HCT116 (cell line): ENCODE measurements at regions not wholly inside any gene's neighbourhood (a gene's known extent, or its start where the extent isn't known, plus 50 kb on each side); places are given as distances from the start of the nearest gene placed in this dataset.

Source experiments
- ATAC-seq: fragments of 200-7000 bp; cut with Tn5 transposase; 2 replicates; pipeline ENCODE4 v1.9.1; 2020; ENCODE audit warnings: mild to moderate bottlenecking, moderate library complexity
- BruUV-seq: library from RNA; stranded (reverse); fragments of 400-500 nt; replicated peaks from 2 replicates; lab custom pipeline; 2021; lab: Mats Ljungman, UMichigan
- CTCF ChIA-PET: fragments of 300-600 bp; sonication (Branson Sonifier 250); formaldehyde crosslinking; loops from one replicate; lab custom pipeline; 2021; ENCODE audit warnings: antibody characterized with exemption; lab: Charles Lee
- POLR2A ChIA-PET: fragments of 300-600, 350-600 bp; sonication (Branson Sonifier 250); formaldehyde crosslinking; loops from one replicate; lab custom pipeline; 2021; ENCODE audit warnings: antibody characterized with exemption; lab: Charles Lee
- RAD21 ChIA-PET, 2 experiments: fragments of 300-600 bp; sonication (Branson Sonifier 250); formaldehyde crosslinking; loops; one replicate each; lab custom pipeline; 2023; ENCODE audit warnings: low total read pairs in 2 of 2; ENCODE audit not compliant: uncharacterized antibody in 2 of 2, unreplicated experiment in 2 of 2, low non-redundant PET in 1 of 2; lab: Charles Lee
- DNase-seq: peaks from one replicate; pipeline ENCODE4 v3.0.0-alpha.2; 2010; ENCODE audit warnings: low read depth, low spot score
- H2AFZ ChIP-seq: fragments of 200-600 bp; shearing (Covaris generic), sonication (generic); 2 replicates; pipeline ENCODE4 v1.6.1; 2017; ENCODE audit warnings: low read depth, mixed run types, mixed read lengths, antibody characterized with exemption, low read length; ENCODE audit not compliant: poor library complexity, severe bottlenecking
- H3K27ac ChIP-seq: 2 replicates; pipeline ENCODE4 v1.5.1; 2012; ENCODE audit warnings: low read depth, low read length
- H3K27me3 ChIP-seq: fragments of 200-600 bp; sonication (generic); 2 replicates; pipeline ENCODE4 v1.6.1; 2016; ENCODE audit warnings: mixed run types, low read length, mixed read lengths; ENCODE audit not compliant: insufficient read depth
- H3K36me3 ChIP-seq, 2 experiments: fragments of 200-500 bp in 1 of 2; fragments of 200-600 bp in 1 of 2; sonication (Bioruptor generic) in 1 of 2; sonication (generic) in 1 of 2; 2 replicates each; pipeline versions ENCODE4 v1.5.1 to v1.6.1; 2014 to 2016; ENCODE audit warnings: low read length in 2 of 2, inconsistent platforms in 1 of 2, mixed read lengths in 1 of 2, mixed run types in 1 of 2; ENCODE audit not compliant: insufficient read depth in 2 of 2, control insufficient read depth in 1 of 2
- H3K4me1 ChIP-seq, 2 experiments: fragments of 200-600 bp in 1 of 2; sonication (generic) in 1 of 2; 2 replicates each; pipeline versions ENCODE4 v1.5.1 to v1.6.1; 2012 to 2017; ENCODE audit warnings: low read length in 2 of 2, inconsistent platforms in 1 of 2, mild to moderate bottlenecking in 1 of 2, mixed read lengths in 1 of 2, mixed run types in 1 of 2, moderate library complexity in 1 of 2; ENCODE audit not compliant: insufficient read depth in 2 of 2, control insufficient read depth in 1 of 2
- H3K4me2 ChIP-seq: fragments of 200-600 bp; sonication (generic); 2 replicates; pipeline ENCODE4 v1.6.1; 2017; ENCODE audit warnings: mixed run types, low read length, mixed read lengths
- H3K4me3 ChIP-seq, 2 experiments: fragments of 200-600 bp in 1 of 2; sonication (generic) in 1 of 2; replicated peaks in 1 of 2; 2 replicates each; pipeline ENCODE4 v1.5.1; 2011 to 2016; ENCODE audit warnings: low read length in 2 of 2, control low read depth in 1 of 2, low read depth in 1 of 2, mild to moderate bottlenecking in 1 of 2, mixed read lengths in 1 of 2, mixed run types in 1 of 2
- H3K79me2 ChIP-seq: fragments of 200-600 bp; sonication (generic); 2 replicates; pipeline ENCODE4 v1.6.1; 2017; ENCODE audit warnings: mild to moderate bottlenecking, mixed run types, low read length, moderate library complexity, mixed read lengths; ENCODE audit not compliant: insufficient read depth
- H3K9ac ChIP-seq: fragments of 200-600 bp; sonication (generic); 2 replicates; pipeline ENCODE4 v1.6.1; 2016; ENCODE audit warnings: low read length, mixed read lengths
- H3K9me2 ChIP-seq: fragments of 200-600 bp; sonication (generic), shearing (Covaris generic); 2 replicates; pipeline ENCODE4 v1.6.1; 2017; ENCODE audit warnings: mixed run types, mild to moderate bottlenecking, moderate library complexity; ENCODE audit not compliant: insufficient read depth
- H3K9me3 ChIP-seq, 2 experiments: fragments of 200-500 bp in 1 of 2; fragments of 200-600 bp in 1 of 2; sonication (Bioruptor generic) in 1 of 2; sonication (generic) in 1 of 2; 2 replicates each; pipeline ENCODE4 v1.6.1; 2014 to 2017; ENCODE audit warnings: low read length in 2 of 2, mixed read lengths in 2 of 2, inconsistent platforms in 1 of 2, low read depth in 1 of 2, mild to moderate bottlenecking in 1 of 2, mixed run types in 1 of 2, moderate library complexity in 1 of 2; ENCODE audit not compliant: control insufficient read depth in 1 of 2, insufficient read depth in 1 of 2
- H4K20me1 ChIP-seq: fragments of 200-600 bp; sonication (generic), shearing (Covaris generic); 2 replicates; pipeline ENCODE4 v1.6.1; 2017; ENCODE audit warnings: mixed run types, mild to moderate bottlenecking, moderate library complexity; ENCODE audit not compliant: insufficient read depth
- CBX3 ChIP-seq: IDR thresholded peaks from 2 replicates; pipeline ENCODE4 v1.6.1; 2012; ENCODE audit warnings: low read depth
- SIN3A ChIP-seq: IDR thresholded peaks from 2 replicates; pipeline ENCODE4 v1.6.1; 2012; ENCODE audit warnings: low read depth
- TCF7L2 ChIP-seq: IDR thresholded peaks from 2 replicates; pipeline ENCODE4 v1.7.0; 2011; ENCODE audit warnings: borderline replicate concordance, inconsistent platforms; ENCODE audit not compliant: insufficient read depth, insufficient read length; ENCODE audit errors: extremely low read depth
- ZBTB33 ChIP-seq: IDR thresholded peaks from 2 replicates; pipeline ENCODE4 v1.6.1; 2011; ENCODE audit warnings: mild to moderate bottlenecking, low read length, moderate library complexity; ENCODE audit not compliant: insufficient replicate concordance; ENCODE audit errors: extremely low read depth
- ZFX ChIP-seq: fragments of 450-650 bp; IDR thresholded peaks from 2 replicates; pipeline ENCODE4 v1.6.1; 2017
- intact Hi-C: fragments of 100-400 bp; cut with micrococcal nuclease; formaldehyde crosslinking; loops from 2 replicates; pipeline ENCODE4 v1.10.0; 2022

DNA sequence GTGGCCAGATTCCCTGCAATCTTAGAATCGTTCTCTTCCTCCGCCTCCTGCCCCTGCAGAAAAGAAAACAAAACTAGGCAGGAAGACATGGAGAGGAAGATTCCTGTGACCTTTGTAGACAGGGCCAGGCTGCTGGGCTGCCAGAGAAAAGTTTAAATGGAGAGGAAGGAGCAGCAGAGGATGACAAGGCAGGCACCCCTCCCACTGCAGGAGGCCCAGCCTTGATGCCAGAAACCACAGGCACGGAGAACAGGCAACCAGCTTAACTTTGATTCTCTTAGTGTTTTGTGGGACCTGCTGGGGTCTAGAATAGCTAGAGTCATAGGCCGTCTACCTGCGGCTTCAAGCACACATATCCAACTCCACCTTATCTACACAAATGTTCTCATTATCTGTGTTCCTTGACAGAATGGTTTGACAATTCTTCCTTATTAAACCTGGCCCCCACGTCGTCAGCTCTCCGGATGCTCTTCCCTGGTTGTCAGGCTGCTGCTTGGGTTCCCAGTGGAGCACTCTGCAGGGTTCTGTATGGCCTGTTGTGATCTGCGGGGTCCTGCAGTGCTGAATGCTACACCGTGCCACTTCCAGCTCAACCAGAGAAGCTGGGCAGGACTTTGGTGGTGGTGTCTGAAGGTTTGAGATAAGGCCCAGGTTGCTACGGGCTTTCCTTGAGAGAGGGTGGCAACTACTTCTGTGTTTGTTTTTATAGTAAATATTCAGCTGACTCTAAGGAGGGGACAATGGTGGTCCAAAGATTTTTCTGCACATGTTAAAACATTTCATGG lies 609.5 kb downstream of the AACS start:
- ChIA-PET RAD21 (no interaction called here), POLR2A (no interaction called here), CTCF (no interaction called here)
- H3K4me3 ChIP-seq, result no peak overlapping the region
- TF ChIP-seq ZBTB33 (no peak), ZFX (no peak), TCF7L2 (no peak)
- H3K4me1 ChIP-seq, result no peaks in the 10 kb centered on the region
- intact Hi-C loops, result no loop called here
- H3K4me2 ChIP-seq, result no peak overlapping the region
- H3K27ac ChIP-seq, result no peak overlapping the region
- DNase-seq (no peak), ATAC-seq (no peak)
- no peaks in the 10 kb centered on the region for H3K27me3 ChIP-seq
- H4K20me1 ChIP-seq, result no peaks in the 10 kb centered on the region
- 0 out of 4 replicates have a peak, but pooled peaks cover 0 to under 1% of the 10 kb centered on the region in 2 experiments for H3K9me3 ChIP-seq
- H3K9me2 ChIP-seq, result no peaks in the 10 kb centered on the region
- BruUV-seq, result no TSS peak
- no peak overlapping the region for H3K9ac ChIP-seq
- H3K36me3 ChIP-seq, result no peaks in the 10 kb centered on the region
- no peaks in the 10 kb centered on the region for H3K79me2 ChIP-seq
- H2AFZ ChIP-seq, result no peak overlapping the region

- DNase-seq (no peak), ATAC-seq (no peak)
- ChIA-PET CTCF (no interaction called here), POLR2A (no interaction called here), RAD21 (no interaction called here)
- no peaks in the 10 kb centered on the region for H3K36me3 ChIP-seq
- no peak overlapping the region for H3K4me2 ChIP-seq
- H3K9me3 ChIP-seq, result no peaks in the 10 kb centered on the region
- H4K20me1 ChIP-seq, result no peaks in the 10 kb centered on the region
- no peaks in the 10 kb centered on the region for H3K79me2 ChIP-seq
- intact Hi-C loops, result no loop called here
- H3K9ac ChIP-seq, result no peak overlapping the region
- H2AFZ ChIP-seq, result no peak overlapping the region
- H3K27me3 ChIP-seq, result no peaks in the 10 kb centered on the region
- H3K27ac ChIP-seq, result no peak overlapping the region
- BruUV-seq, result no TSS peak
- no peak overlapping the region for H3K4me3 ChIP-seq
- no peaks in the 10 kb centered on the region for H3K9me2 ChIP-seq
- TF ChIP-seq CBX3 (no peak), TCF7L2 (no peak), SIN3A (no peak)
- no peaks in the 10 kb centered on the region for H3K4me1 ChIP-seq
Measured at GRCh38 chr12:125676366-125676765, 611.1 kb downstream of the AACS start.
